SK-N-SH (cell line): ENCODE measurements at regions not wholly inside any gene's neighbourhood (a gene's known extent, or its start where the extent isn't known, plus 50 kb on each side); places are given as distances from the start of the nearest gene placed in this dataset.

ENCODE experiments used
- CTCF ChIA-PET: fragments of 300-600, 350-600 bp; formaldehyde crosslinking; extraction: SDS; loops from one replicate; lab custom pipeline; 2021; lab: Yijun Ruan, JAX
- POLR2A ChIA-PET: fragments of 350-600 bp; sonication (Branson Sonifier 250); formaldehyde crosslinking; extraction: SDS; loops from one replicate; lab custom pipeline; 2020; ENCODE audit warnings: antibody characterized with exemption, inconsistent platforms; lab: Yijun Ruan, JAX
- DNase-seq: peaks from one replicate; pipeline ENCODE4 v3.0.0; 2012
- H2AFZ ChIP-seq: fragments of 200-600 bp; sonication (generic); 2 replicates; pipeline ENCODE4 v1.8.1; 2016; ENCODE audit warnings: antibody characterized with exemption, mild to moderate bottlenecking, low read depth
- H3F3A ChIP-seq: fragments of 200-600 bp; sonication (generic); replicated peaks from 2 replicates; pipeline ENCODE3; 2016; ENCODE audit warnings: antibody characterized with exemption, mild to moderate bottlenecking; ENCODE audit not compliant: insufficient read depth
- H3K27ac ChIP-seq, 2 experiments: fragments of 200-500 bp in 1 of 2; fragments of 200-600 bp in 1 of 2; sonication (Bioruptor generic) in 1 of 2; sonication (generic), shearing (Covaris generic) in 1 of 2; 2 replicates each; pipeline versions ENCODE4 v1.5.1 to v1.6.1; 2014 to 2016; ENCODE audit warnings: low read depth in 2 of 2, inconsistent platforms in 1 of 2, low read length in 1 of 2, mild to moderate bottlenecking in 1 of 2, mixed read lengths in 1 of 2
- H3K27me3 ChIP-seq: fragments of 200-600 bp; sonication (generic), shearing (Covaris generic); 2 replicates; pipeline ENCODE4 v1.6.1; 2016; ENCODE audit warnings: mixed run types; ENCODE audit not compliant: insufficient read depth
- H3K36me3 ChIP-seq, 2 experiments: fragments of 200-500 bp in 1 of 2; fragments of 200-600 bp in 1 of 2; sonication (Bioruptor generic) in 1 of 2; sonication (generic) in 1 of 2; replicated peaks in 1 of 2; 2 replicates each; pipeline versions ENCODE3 to v1.5.1; 2014 to 2016; ENCODE audit warnings: low read length in 1 of 2, mild to moderate bottlenecking in 1 of 2; ENCODE audit not compliant: insufficient read depth in 2 of 2, control insufficient read depth in 1 of 2
- H3K4me1 ChIP-seq, 2 experiments: fragments of 200-500 bp in 1 of 2; fragments of 200-600 bp in 1 of 2; sonication (Bioruptor generic) in 1 of 2; sonication (generic), shearing (Covaris generic) in 1 of 2; 2 replicates each; pipeline versions ENCODE4 v1.5.1 to v1.6.1; 2014 to 2016; ENCODE audit warnings: low read depth in 1 of 2, low read length in 1 of 2, mixed run types in 1 of 2; ENCODE audit not compliant: insufficient read depth in 2 of 2, control insufficient read depth in 1 of 2
- H3K4me2 ChIP-seq: fragments of 200-600 bp; sonication (generic), shearing (Covaris generic); 2 replicates; pipeline ENCODE4 v1.6.1; 2017; ENCODE audit warnings: mixed run types
- H3K4me3 ChIP-seq, 2 experiments: fragments of 200-500 bp in 1 of 2; fragments of 200-600 bp in 1 of 2; sonication (Bioruptor generic) in 1 of 2; sonication (generic), shearing (Covaris generic) in 1 of 2; 2 replicates each; pipeline versions ENCODE4 v1.5.1 to v1.8.1; 2014 to 2016; ENCODE audit warnings: low read depth in 2 of 2, inconsistent platforms in 1 of 2, low read length in 1 of 2, mild to moderate bottlenecking in 1 of 2, mixed read lengths in 1 of 2, moderate library complexity in 1 of 2
- H3K79me2 ChIP-seq: fragments of 200-600 bp; sonication (generic); 2 replicates; pipeline ENCODE4 v1.8.1; 2017; ENCODE audit warnings: mild to moderate bottlenecking; ENCODE audit not compliant: insufficient read depth
- H3K9ac ChIP-seq: fragments of 200-600 bp; sonication (generic); 2 replicates; pipeline ENCODE4 v1.6.1; 2017; ENCODE audit warnings: mixed run types
- H3K9me2 ChIP-seq: fragments of 200-600 bp; sonication (generic); 2 replicates; pipeline ENCODE4 v1.6.1; 2017; ENCODE audit warnings: mixed run types
- H3K9me3 ChIP-seq: fragments of 200-600 bp; sonication (generic); 2 replicates; pipeline ENCODE4 v1.6.1; 2017; ENCODE audit warnings: mixed run types, mild to moderate bottlenecking, moderate library complexity
- H4K20me1 ChIP-seq: fragments of 200-600 bp; sonication (generic); 2 replicates; pipeline ENCODE4 v1.6.1; 2017; ENCODE audit warnings: mild to moderate bottlenecking, mixed run types; ENCODE audit not compliant: insufficient read depth
- CTCF ChIP-seq: fragments of 200-600 bp; sonication (generic); IDR thresholded peaks from 2 replicates; pipeline ENCODE4 v1.6.1; 2017; ENCODE audit warnings: antibody characterized with exemption, mild to moderate bottlenecking, moderate library complexity
- EP300 ChIP-seq, 2 experiments: IDR thresholded peaks; 2 replicates each; pipeline versions ENCODE4 v1.4.0 to v1.6.1; 2012; ENCODE audit warnings: borderline replicate concordance in 1 of 2, low read depth in 1 of 2, low read length in 1 of 2
- FOXM1 ChIP-seq: IDR thresholded peaks from 2 replicates; pipeline ENCODE4 v1.4.0; 2012; ENCODE audit warnings: low read depth, mild to moderate bottlenecking
- MAX ChIP-seq: IDR thresholded peaks from 2 replicates; pipeline ENCODE4 v1.4.0; 2012; ENCODE audit warnings: low read depth
- MEF2A ChIP-seq: IDR thresholded peaks from 2 replicates; pipeline ENCODE4 v1.4.0; 2012; ENCODE audit warnings: low read depth, borderline replicate concordance
- NRF1 ChIP-seq: IDR thresholded peaks from 2 replicates; pipeline ENCODE4 v1.6.1; 2012; ENCODE audit warnings: low read depth, mild to moderate bottlenecking, low read length
- RAD21 ChIP-seq: IDR thresholded peaks from 2 replicates; pipeline ENCODE4 v1.6.1; 2012; ENCODE audit warnings: mild to moderate bottlenecking, low read length
- RFX5 ChIP-seq: IDR thresholded peaks from 2 replicates; pipeline ENCODE4 v1.6.1; 2012; ENCODE audit warnings: mild to moderate bottlenecking, improper control_type of control experiment, low read length
- RXRA ChIP-seq: IDR thresholded peaks from 2 replicates; pipeline ENCODE4 v1.4.0; 2012; ENCODE audit warnings: low read depth, mild to moderate bottlenecking, borderline replicate concordance
- SIN3A ChIP-seq: IDR thresholded peaks from 2 replicates; pipeline ENCODE4 v1.6.1; 2012; ENCODE audit warnings: low read depth, mild to moderate bottlenecking, low read length, moderate library complexity, borderline replicate concordance
- TEAD4 ChIP-seq: IDR thresholded peaks from 2 replicates; pipeline ENCODE4 v1.4.0; 2012; ENCODE audit warnings: mild to moderate bottlenecking, borderline replicate concordance; ENCODE audit not compliant: insufficient read depth
- WGBS: methylation state at CpG from one replicate; pipeline ENCODE4 v1.1.6; 2017; ENCODE audit warnings: low lambda C conversion rate; 5-methylcytosine and 5-hydroxymethylcytosine counted together
- TF ChIP-seq, protein P1 (sequence below): fragments of 150-350 bp; IDR thresholded peaks from 2 replicates; pipeline ENCODE4 v1.6.1; 2017; ENCODE audit warnings: antibody characterized with exemption, low read length, low read depth, borderline replicate concordance
- TF ChIP-seq, protein P2 (sequence below): IDR thresholded peaks from 2 replicates; pipeline ENCODE4; 2012

DNA sequence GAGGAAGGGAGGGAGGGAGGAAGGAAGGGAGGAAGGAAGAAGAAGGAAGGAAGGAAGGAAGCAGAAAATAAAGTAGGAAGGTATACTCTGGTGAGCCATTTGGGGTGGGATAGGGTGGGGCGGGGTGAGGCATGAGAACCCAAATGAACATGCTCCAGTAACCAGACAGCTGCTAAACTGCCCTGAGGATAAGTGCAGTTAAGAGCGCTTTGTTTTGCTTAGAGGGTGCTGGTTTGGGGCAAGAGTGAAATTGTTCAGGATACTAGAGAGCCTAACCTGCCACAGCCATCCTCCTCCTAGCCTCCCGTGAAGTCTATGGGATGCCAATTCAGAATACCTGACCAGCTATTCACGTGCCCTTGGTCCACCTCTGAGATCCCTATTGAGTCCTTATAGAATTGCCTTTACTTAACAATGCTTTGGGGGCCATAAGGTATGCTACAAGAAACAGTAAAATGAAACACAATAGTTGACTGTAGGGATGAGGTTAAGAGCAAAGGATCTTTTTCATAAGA lies 59.0 kb upstream of the ATF3 start:
- Histone ChIP-seq H3K36me3 (no peaks in the 10 kb centered on the region), H3K9me3 (no peaks in the 10 kb centered on the region), H3K79me2 (no peaks in the 10 kb centered on the region), H3K27me3 (no peaks in the 10 kb centered on the region; the same call in 1 of the 2 replicates), H3F3A (no peaks in the 10 kb centered on the region), H4K20me1 (no peaks in the 10 kb centered on the region), H3K4me3 (no peak overlapping the region), H3K4me2 (no peak overlapping the region), H3K9ac (no peak overlapping the region), H3K9me2 (no peaks in the 10 kb centered on the region), H3K4me1 (no peaks in the 10 kb centered on the region), H3K27ac (no peak overlapping the region), H2AFZ (no peak overlapping the region)
- POLR2A ChIA-PET, result no interaction called here
- 66% methylated on average over 4 of the region's 4 CpGs for WGBS
- no peak for TF ChIP-seq RAD21
- no peak for TF ChIP-seq TEAD4
- no peak for TF ChIP-seq FOXM1
- TF ChIP-seq NRF1, result no peak
- TF ChIP-seq CTCF, result no peak
- TF ChIP-seq MEF2A, result no peak
- no peak for TF ChIP-seq RXRA
- TF ChIP-seq SIN3A, result no peak
- no peak for TF ChIP-seq EP300 (IDR thresholded peaks at IDR 0.05; ENCODE audit: borderline replicate concordance in 1 of 2, low read depth in 1 of 2, low read length in 1 of 2)
- TF ChIP-seq, protein P1, sequence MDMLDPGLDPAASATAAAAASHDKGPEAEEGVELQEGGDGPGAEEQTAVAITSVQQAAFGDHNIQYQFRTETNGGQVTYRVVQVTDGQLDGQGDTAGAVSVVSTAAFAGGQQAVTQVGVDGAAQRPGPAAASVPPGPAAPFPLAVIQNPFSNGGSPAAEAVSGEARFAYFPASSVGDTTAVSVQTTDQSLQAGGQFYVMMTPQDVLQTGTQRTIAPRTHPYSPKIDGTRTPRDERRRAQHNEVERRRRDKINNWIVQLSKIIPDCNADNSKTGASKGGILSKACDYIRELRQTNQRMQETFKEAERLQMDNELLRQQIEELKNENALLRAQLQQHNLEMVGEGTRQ, result no peak
- TF ChIP-seq, protein P2, sequence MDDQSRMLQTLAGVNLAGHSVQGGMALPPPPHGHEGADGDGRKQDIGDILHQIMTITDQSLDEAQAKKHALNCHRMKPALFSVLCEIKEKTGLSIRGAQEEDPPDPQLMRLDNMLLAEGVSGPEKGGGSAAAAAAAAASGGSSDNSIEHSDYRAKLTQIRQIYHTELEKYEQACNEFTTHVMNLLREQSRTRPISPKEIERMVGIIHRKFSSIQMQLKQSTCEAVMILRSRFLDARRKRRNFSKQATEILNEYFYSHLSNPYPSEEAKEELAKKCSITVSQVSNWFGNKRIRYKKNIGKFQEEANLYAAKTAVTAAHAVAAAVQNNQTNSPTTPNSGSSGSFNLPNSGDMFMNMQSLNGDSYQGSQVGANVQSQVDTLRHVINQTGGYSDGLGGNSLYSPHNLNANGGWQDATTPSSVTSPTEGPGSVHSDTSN, result no peak
- no peak for TF ChIP-seq MAX
- no peak for DNase-seq
- CTCF ChIA-PET, result interaction anchor here (1.2 to 1.8 kb wide), 2 partner anchors 72 to 94 kb away, joined by 3 to 7 read pairs; no protein-coding TSS in a partner anchor

GRCh38 chr1:212551929-212552328 lies 56.6 kb upstream of the ATF3 start:
- no peaks in the 10 kb centered on the region for H3K79me2 ChIP-seq
- H4K20me1 ChIP-seq, result no peaks in the 10 kb centered on the region
- no peaks in the 10 kb centered on the region for H3K9me3 ChIP-seq
- H3K4me3 ChIP-seq, result no peak overlapping the region
- no peaks in the 10 kb centered on the region; the same call in 1 of the 2 replicates for H3K27me3 ChIP-seq
- H3F3A ChIP-seq, result no peaks in the 10 kb centered on the region
- no peaks in the 10 kb centered on the region for H3K4me1 ChIP-seq
- no peak overlapping the region for H2AFZ ChIP-seq
- no peak overlapping the region for H3K27ac ChIP-seq
- no peaks in the 10 kb centered on the region for H3K9me2 ChIP-seq
- WGBS, result 46% methylated on average over 4 of the region's 4 CpGs
- H3K36me3 ChIP-seq, result no peaks in the 10 kb centered on the region
- DNase-seq, result no peak
- TF ChIP-seq RFX5, result no peak
- TF ChIP-seq, protein P1, result no peak
- no peak overlapping the region for H3K4me2 ChIP-seq
- CTCF ChIA-PET, result interaction anchor here (1.4 kb wide), 1 partner anchor 75 kb away, joined by 5 read pairs; no protein-coding TSS in a partner anchor
- POLR2A ChIA-PET, result interaction anchor here (0.7 kb wide), 1 partner anchor 57 kb away, joined by 3 read pairs; the partner anchor contains the start of gene ATF3
- no peak overlapping the region for H3K9ac ChIP-seq
